ENCODE measurements at regions not wholly inside any gene's neighbourhood (a gene's known extent, or its start where the extent isn't known, plus 50 kb on each side); places are given as distances from the start of the nearest gene placed in this dataset.

- TF ChIP-seq CTCF (IDR thresholded peaks at IDR 0.05) (no peak), EP300 (IDR thresholded peaks at IDR 0.05; ENCODE audit: low read depth) (no peak), POLR2A (IDR thresholded peaks at IDR 0.05) (no peak)
Measured at GRCh38 chr3:95218484-95218883, 1155.6 kb downstream of the NSUN3 start.

All from transverse colon (tissue), 3 donors.